Suprapubic skin (tissue), 4 donors: ENCODE measurements at regions not wholly inside any gene's neighbourhood (a gene's known extent, or its start where the extent isn't known, plus 50 kb on each side); places are given as distances from the start of the nearest gene placed in this dataset.
"Not testable (repeated sequence)": the region's sequence is repeated elsewhere in the genome, so short reads cannot be mapped to it uniquely, and the experiment has no call there.

Source experiments
- EP300 ChIP-seq: sonication (generic); formaldehyde crosslinking; IDR thresholded peaks from one replicate; pipeline ENCODE4 v1.6.1; 2017; ENCODE audit warnings: antibody characterized with exemption
- POLR2A ChIP-seq, 2 donors: fragments of 450-650 bp; IDR thresholded peaks; one replicate each; pipeline ENCODE4 v1.6.1; 2017; ENCODE audit warnings: antibody characterized with exemption in 2 of 2, mild to moderate bottlenecking in 2 of 2, moderate library complexity in 2 of 2
- POLR2AphosphoS5 ChIP-seq, 3 donors: sonication (generic); formaldehyde crosslinking; IDR thresholded peaks; one replicate each; pipeline ENCODE4 v1.6.1; 2017; ENCODE audit warnings: antibody characterized with exemption in 3 of 3
- TF ChIP-seq, protein P1 (sequence below), 2 donors: fragments of 200-600 bp in 1 of 2; fragments of 450-650 bp in 1 of 2; sonication (generic) in 1 of 2; IDR thresholded peaks; one replicate each; pipeline ENCODE4 v1.5.1; 2016 to 2019; ENCODE audit warnings: antibody characterized with exemption in 2 of 2, mild to moderate bottlenecking in 1 of 2, moderate library complexity in 1 of 2

GRCh38 chr5:92216852-92217251, 833.7 kb upstream of the ARRDC3 start:
- TF ChIP-seq, protein P1, sequence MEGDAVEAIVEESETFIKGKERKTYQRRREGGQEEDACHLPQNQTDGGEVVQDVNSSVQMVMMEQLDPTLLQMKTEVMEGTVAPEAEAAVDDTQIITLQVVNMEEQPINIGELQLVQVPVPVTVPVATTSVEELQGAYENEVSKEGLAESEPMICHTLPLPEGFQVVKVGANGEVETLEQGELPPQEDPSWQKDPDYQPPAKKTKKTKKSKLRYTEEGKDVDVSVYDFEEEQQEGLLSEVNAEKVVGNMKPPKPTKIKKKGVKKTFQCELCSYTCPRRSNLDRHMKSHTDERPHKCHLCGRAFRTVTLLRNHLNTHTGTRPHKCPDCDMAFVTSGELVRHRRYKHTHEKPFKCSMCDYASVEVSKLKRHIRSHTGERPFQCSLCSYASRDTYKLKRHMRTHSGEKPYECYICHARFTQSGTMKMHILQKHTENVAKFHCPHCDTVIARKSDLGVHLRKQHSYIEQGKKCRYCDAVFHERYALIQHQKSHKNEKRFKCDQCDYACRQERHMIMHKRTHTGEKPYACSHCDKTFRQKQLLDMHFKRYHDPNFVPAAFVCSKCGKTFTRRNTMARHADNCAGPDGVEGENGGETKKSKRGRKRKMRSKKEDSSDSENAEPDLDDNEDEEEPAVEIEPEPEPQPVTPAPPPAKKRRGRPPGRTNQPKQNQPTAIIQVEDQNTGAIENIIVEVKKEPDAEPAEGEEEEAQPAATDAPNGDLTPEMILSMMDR (IDR thresholded peaks at IDR 0.05), result not testable (repeated sequence)
- not testable (repeated sequence) for TF ChIP-seq POLR2A (IDR thresholded peaks at IDR 0.05); EP300; POLR2AphosphoS5 (IDR thresholded peaks at IDR 0.05)
